WTC11 (cell line): ENCODE measurements at regions not wholly inside any gene's neighbourhood (a gene's known extent, or its start where the extent isn't known, plus 50 kb on each side); places are given as distances from the start of the nearest gene placed in this dataset.

Experiments used
- ATAC-seq: fragments of 200-7000 bp; cut with Tn5 transposase; 2 replicates; pipeline ENCODE4 v1.10.0; 2021; ENCODE audit warnings: mild to moderate bottlenecking, moderate library complexity
- CTCF ChIA-PET: fragments of 300-600 bp; sonication (Branson Sonifier 250); formaldehyde crosslinking; loops from one replicate; lab custom pipeline; 2021; ENCODE audit warnings: antibody characterized with exemption; lab: Charles Lee
- POLR2A ChIA-PET: fragments of 350-600 bp; sonication (Branson Sonifier 250); formaldehyde crosslinking; loops from one replicate; lab custom pipeline; 2021; ENCODE audit warnings: antibody characterized with exemption; lab: Charles Lee
- DNase-seq: peaks from one replicate; pipeline ENCODE4 v3.0.0; 2021; ENCODE audit warnings: low spot score
- H3K27ac Mint-ChIP-seq: 2 replicates; pipeline ENCODE4 v1.8.0; 2021; ENCODE audit warnings: mixed read lengths
- H3K27me3 Mint-ChIP-seq: 2 replicates; pipeline ENCODE4 v1.8.0; 2021; ENCODE audit warnings: low read depth, mild to moderate bottlenecking, moderate library complexity, mixed read lengths
- H3K36me3 Mint-ChIP-seq: 2 replicates; pipeline ENCODE4 v1.8.0; 2021; ENCODE audit warnings: mixed read lengths
- H3K4me1 Mint-ChIP-seq: 2 replicates; pipeline ENCODE4 v1.8.0; 2022; ENCODE audit warnings: mixed read lengths
- H3K4me3 Mint-ChIP-seq: 2 replicates; pipeline ENCODE4 v1.8.0; 2021; ENCODE audit warnings: mild to moderate bottlenecking, moderate library complexity, mixed read lengths
- H3K9me3 Mint-ChIP-seq: 2 replicates; pipeline ENCODE4 v1.8.0; 2021; ENCODE audit warnings: mixed read lengths
- ATF1 ChIP-seq: sonication (generic); formaldehyde crosslinking; IDR thresholded peaks from 2 replicates; pipeline ENCODE4 v1.8.1; 2023; ENCODE audit warnings: mild to moderate bottlenecking, moderate library complexity, missing genetic modification reagents
- ATF2 ChIP-seq: sonication (generic); formaldehyde crosslinking; IDR thresholded peaks from 2 replicates; pipeline ENCODE4 v1.8.1; 2022; ENCODE audit warnings: low read depth, missing genetic modification reagents, borderline replicate concordance
- ATF6 ChIP-seq: sonication (generic); formaldehyde crosslinking; IDR thresholded peaks from 2 replicates; pipeline ENCODE4 v1.8.1; 2023; ENCODE audit warnings: mild to moderate bottlenecking, missing genetic modification reagents
- E2F1 ChIP-seq: sonication (generic); formaldehyde crosslinking; IDR thresholded peaks from 2 replicates; pipeline ENCODE4 v1.8.0; 2022; ENCODE audit warnings: mild to moderate bottlenecking, missing genetic modification reagents
- ELF4 ChIP-seq: sonication (generic); formaldehyde crosslinking; IDR thresholded peaks from 2 replicates; pipeline ENCODE4 v1.8.1; 2022; ENCODE audit warnings: low read depth, mild to moderate bottlenecking, moderate library complexity, missing genetic modification reagents
- ESRRA ChIP-seq: sonication (generic); formaldehyde crosslinking; IDR thresholded peaks from 2 replicates; pipeline ENCODE4 v1.8.1; 2022; ENCODE audit warnings: mild to moderate bottlenecking, missing genetic modification reagents, borderline replicate concordance
- GABPB1 ChIP-seq: sonication (generic); formaldehyde crosslinking; IDR thresholded peaks from 2 replicates; pipeline ENCODE4 v1.8.1; 2023; ENCODE audit warnings: mild to moderate bottlenecking, missing genetic modification reagents
- IRF1 ChIP-seq: sonication (generic); formaldehyde crosslinking; IDR thresholded peaks from 2 replicates; pipeline ENCODE4 v1.8.0; 2023; ENCODE audit warnings: missing genetic modification reagents
- MAX ChIP-seq: sonication (generic); formaldehyde crosslinking; IDR thresholded peaks from 2 replicates; pipeline ENCODE4 v1.8.0; 2022; ENCODE audit warnings: mild to moderate bottlenecking, missing genetic modification reagents
- MYBL2 ChIP-seq: sonication (generic); formaldehyde crosslinking; IDR thresholded peaks from 2 replicates; pipeline ENCODE4 v1.8.1; 2023; ENCODE audit warnings: mild to moderate bottlenecking, moderate library complexity, missing genetic modification reagents
- NFYB ChIP-seq: sonication (generic); formaldehyde crosslinking; conservative IDR thresholded peaks from 2 replicates; pipeline ENCODE4 v1.8.0; 2022; ENCODE audit warnings: low read depth, missing genetic modification reagents
- NR1H2 ChIP-seq: sonication (generic); formaldehyde crosslinking; IDR thresholded peaks from 2 replicates; pipeline ENCODE4 v1.9.0; 2021; ENCODE audit warnings: mild to moderate bottlenecking, moderate library complexity, missing genetic modification reagents
- SOX15 ChIP-seq: fragments of 250-450 bp; sonication (Bioruptor Pico); IDR thresholded peaks from 2 replicates; pipeline ENCODE4 v1.9.0; 2021; ENCODE audit warnings: mild to moderate bottlenecking
- STAT6 ChIP-seq: sonication (generic); formaldehyde crosslinking; conservative IDR thresholded peaks from 2 replicates; pipeline ENCODE4 v1.8.1; 2023; ENCODE audit warnings: mild to moderate bottlenecking, low read depth, missing genetic modification reagents, moderate library complexity
- TEAD1 ChIP-seq: sonication (generic); formaldehyde crosslinking; IDR thresholded peaks from 2 replicates; pipeline ENCODE4 v1.8.0; 2022; ENCODE audit warnings: mild to moderate bottlenecking, missing genetic modification reagents
- ZNF219 ChIP-seq: sonication (generic); formaldehyde crosslinking; IDR thresholded peaks from 2 replicates; pipeline ENCODE4 v1.8.0; 2023; ENCODE audit warnings: missing genetic modification reagents, mild to moderate bottlenecking, borderline replicate concordance
- ZNF423 ChIP-seq: fragments of 250-450 bp; sonication (Bioruptor Pico); IDR thresholded peaks from 2 replicates; pipeline ENCODE4 v2.1.2; 2022; ENCODE audit warnings: mild to moderate bottlenecking, moderate library complexity
- ZNF671 ChIP-seq: fragments of 250-450 bp; sonication (Bioruptor Pico); IDR thresholded peaks from 2 replicates; pipeline ENCODE4 v1.8.0; 2021; ENCODE audit warnings: mild to moderate bottlenecking

- CTCF ChIA-PET, result no interaction called here
- Mint-ChIP-seq H3K36me3 (no peaks in the 10 kb centered on the region), H3K9me3 (no peaks in the 10 kb centered on the region; the same call in 1 of the 2 replicates), H3K27ac (no peak overlapping the region), H3K27me3 (no peaks in the 10 kb centered on the region), H3K4me1 (peaks cover 26% of the 10 kb centered on the region), H3K4me3 (no peak overlapping the region)
- POLR2A ChIA-PET, result no interaction called here
- TF ChIP-seq SOX15 (CRISPR knock-in tag) (no peak), ZNF219 (CRISPR knock-in tag) (no peak), ELF4 (CRISPR knock-in tag) (no peak), ESRRA (CRISPR knock-in tag) (no peak)
- no peak for DNase-seq
- ATAC-seq, result no peak
These were observed 1170.4 kb downstream of the EFNB2 start for GRCh38 chr13:105365021-105365550.

GRCh38 chr13:105364191-105364590 is 1171.3 kb downstream of the EFNB2 start:
- ChIA-PET CTCF (no interaction called here), POLR2A (no interaction called here)
- DNase-seq (no peak), ATAC-seq (no peak)
- TF ChIP-seq ZNF423 (CRISPR knock-in tag) (no peak), TEAD1 (no peak), MAX (CRISPR knock-in tag) (no peak), STAT6 (CRISPR knock-in tag) (no peak), MYBL2 (CRISPR knock-in tag) (no peak), NR1H2 (CRISPR knock-in tag) (no peak), ELF4 (CRISPR knock-in tag) (no peak), ATF6 (CRISPR knock-in tag) (no peak), E2F1 (CRISPR knock-in tag) (no peak), GABPB1 (no peak), ZNF671 (CRISPR knock-in tag) (no peak), ATF2 (CRISPR knock-in tag) (no peak), NFYB (CRISPR knock-in tag) (no peak), IRF1 (CRISPR knock-in tag) (no peak), ATF1 (CRISPR knock-in tag) (no peak)
- Mint-ChIP-seq H3K4me3 (no peak overlapping the region), H3K27me3 (no peaks in the 10 kb centered on the region), H3K4me1 (peaks cover 26% of the 10 kb centered on the region), H3K36me3 (no peaks in the 10 kb centered on the region), H3K9me3 (no peaks in the 10 kb centered on the region; the same call in 1 of the 2 replicates), H3K27ac (no peak overlapping the region)
